PC-3 (cell line): ENCODE measurements at regions not wholly inside any gene's neighbourhood (a gene's known extent, or its start where the extent isn't known, plus 50 kb on each side); places are given as distances from the start of the nearest gene placed in this dataset.

Experiments
- EZH2 ChIP-seq: fragments of 300-600 bp; sonication (generic); IDR thresholded peaks from one replicate; pipeline ENCODE4 v1.6.1; 2017; ENCODE audit warnings: antibody characterized with exemption, mild to moderate bottlenecking, low read length; ENCODE audit not compliant: unreplicated experiment
- EZH2phosphoT487 ChIP-seq: fragments of 300-600 bp; sonication (generic); IDR thresholded peaks from 2 replicates; pipeline ENCODE4 v1.6.1; 2018; ENCODE audit warnings: mild to moderate bottlenecking, antibody characterized with exemption, low read length, borderline replicate concordance

DNA sequence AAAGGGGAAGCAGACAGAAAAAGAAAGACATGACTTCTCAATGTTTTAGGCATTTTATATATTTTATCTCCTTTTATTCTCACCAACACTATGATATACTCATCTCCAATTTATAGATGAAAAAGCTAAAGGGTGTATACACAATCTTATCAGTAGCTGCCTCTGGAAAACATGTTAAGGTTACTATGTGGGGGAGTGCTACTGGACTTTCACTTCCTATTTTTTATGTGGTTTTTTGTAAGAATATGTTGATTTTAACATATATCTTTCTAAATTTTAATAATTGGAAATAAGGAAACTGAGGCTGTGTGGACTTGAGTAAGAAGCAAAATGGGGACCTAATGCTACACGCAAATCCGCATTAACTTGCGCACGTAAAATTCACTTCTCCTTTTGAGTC lies 99.6 kb upstream of the PDE3A start:
- TF ChIP-seq EZH2 (no peak), EZH2phosphoT487 (no peak)
